GM19463 (cell line): ENCODE measurements at regions not wholly inside any gene's neighbourhood (a gene's known extent, or its start where the extent isn't known, plus 50 kb on each side); places are given as distances from the start of the nearest gene placed in this dataset.
"Not testable (repeated sequence)": the region's sequence is repeated elsewhere in the genome, so short reads cannot be mapped to it uniquely, and the experiment has no call there.

Experiments
- ATAC-seq: cut with Tn5 transposase; IDR thresholded peaks from one replicate; pipeline ENCODE4 v1.9.1; 2021; ENCODE audit warnings: mild to moderate bottlenecking, moderate library complexity; ENCODE audit not compliant: unreplicated experiment

DNA sequence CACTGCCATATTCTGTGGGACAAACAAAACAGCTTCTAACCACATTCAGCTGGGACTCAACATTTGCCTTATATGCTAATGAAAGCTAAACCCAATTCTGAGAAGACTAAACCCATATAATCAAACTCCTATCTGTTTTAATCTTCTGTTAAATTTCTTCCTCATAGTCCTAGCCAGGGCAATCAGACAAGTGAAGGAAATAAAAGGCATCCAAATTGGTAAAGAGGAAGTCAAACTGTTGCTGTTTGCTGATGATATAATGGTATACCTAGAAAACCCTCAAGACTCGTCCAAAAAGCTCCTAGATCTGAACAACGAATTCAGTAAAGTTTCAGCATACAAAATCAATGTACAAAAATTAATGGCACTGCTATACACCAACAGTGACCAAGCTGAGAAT lies 157.1 kb downstream of the PHLDA1 start:
- ATAC-seq = no peak

DNA sequence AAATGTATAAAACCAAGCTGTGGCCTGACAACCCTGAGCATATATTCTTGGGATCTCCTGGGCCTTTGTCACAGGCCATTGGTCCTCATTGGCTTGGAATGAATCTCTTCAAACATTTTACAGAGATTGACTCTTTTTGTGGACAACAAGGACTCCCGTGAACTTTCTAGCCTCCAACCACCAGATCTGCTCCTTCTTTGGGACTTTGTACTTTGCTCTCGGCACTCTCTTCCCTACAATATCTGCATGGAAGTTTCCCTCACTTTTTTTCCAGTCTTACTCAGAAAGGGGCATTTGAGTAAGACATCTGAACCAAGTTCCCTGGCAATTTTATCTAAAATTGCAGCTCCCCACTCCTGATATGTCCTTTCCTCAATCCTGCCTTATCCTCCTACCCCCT lies 158.8 kb downstream of the PHLDA1 start:
- ATAC-seq = no peak

DNA sequence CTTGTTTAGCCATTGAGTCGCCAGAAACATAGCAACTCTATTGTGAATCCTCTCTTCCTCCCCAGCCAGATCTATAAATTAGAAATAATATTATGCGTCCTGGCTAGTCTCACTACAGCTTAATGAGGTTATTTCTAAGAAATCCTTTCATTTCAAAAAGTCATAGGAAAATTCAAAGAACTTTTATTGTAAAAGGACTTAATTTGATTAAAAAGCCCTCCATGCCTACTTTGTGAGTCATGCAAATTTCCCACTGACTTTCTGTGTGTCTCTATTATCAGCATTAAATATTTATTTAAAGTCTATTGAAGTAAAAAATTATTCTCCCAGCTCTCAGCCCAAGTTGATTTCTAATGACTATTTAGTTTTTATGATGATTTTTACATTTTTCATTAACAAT lies 160.7 kb downstream of the PHLDA1 start:
- no peak for ATAC-seq

DNA sequence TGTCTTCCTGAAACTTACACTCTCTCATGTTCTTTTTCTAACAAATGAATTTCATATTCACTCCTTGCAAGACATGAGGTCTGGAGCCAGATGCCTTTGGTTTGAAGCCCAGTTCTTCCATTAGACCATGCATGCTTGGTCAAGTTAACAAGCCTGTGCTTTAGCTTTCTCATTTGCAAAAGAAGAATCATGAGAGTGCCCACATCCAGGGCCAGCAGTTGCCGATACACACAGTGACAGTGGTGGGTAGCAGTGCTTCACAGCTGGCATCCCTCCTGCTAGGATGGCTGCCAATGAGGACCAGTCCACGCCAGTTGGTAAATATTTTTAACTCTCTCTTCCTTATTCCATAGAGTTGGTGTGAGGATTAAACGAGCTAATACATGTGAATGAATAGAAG lies 163.1 kb downstream of the PHLDA1 start:
- no peak for ATAC-seq

DNA sequence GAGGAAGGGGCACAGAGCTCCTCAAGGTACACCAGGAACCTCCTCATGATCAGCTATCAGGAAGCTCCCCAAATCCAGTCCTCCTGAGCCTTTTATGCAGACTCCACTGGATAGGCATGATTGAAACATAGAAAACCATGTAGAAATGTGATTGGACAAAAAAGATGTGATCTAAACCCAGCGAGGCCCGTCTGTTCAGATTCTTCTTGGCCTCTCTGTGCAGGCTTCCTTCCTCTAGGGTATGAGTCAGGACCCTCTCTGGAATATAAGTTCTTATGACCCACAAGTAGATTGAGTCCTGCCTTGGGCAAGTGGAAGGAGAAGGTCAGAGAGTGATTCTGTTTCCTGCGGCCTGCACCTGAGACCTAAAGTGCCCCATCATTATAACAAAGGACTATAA lies 166.3 kb downstream of the PHLDA1 start:
- ATAC-seq = no peak

DNA sequence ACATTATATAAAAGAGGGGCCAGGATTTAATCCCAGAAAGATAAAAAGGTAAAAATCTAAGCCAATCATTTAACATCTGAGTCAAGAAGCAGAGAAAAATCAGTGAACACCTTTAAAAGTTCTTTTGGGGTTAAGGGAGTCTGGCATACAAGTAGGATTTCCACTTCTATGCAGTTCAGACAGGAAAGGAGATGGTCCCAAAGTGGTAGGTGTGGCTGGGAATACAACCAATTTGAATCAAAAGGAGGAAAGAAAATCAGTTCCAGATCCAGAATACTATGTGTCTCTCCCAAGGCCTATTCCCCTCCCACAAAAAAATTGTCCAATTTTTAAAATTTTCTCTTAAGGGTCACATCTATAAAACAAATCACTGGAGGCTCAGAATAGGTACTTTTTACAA lies 167.4 kb downstream of the PHLDA1 start:
- no peak for ATAC-seq

DNA sequence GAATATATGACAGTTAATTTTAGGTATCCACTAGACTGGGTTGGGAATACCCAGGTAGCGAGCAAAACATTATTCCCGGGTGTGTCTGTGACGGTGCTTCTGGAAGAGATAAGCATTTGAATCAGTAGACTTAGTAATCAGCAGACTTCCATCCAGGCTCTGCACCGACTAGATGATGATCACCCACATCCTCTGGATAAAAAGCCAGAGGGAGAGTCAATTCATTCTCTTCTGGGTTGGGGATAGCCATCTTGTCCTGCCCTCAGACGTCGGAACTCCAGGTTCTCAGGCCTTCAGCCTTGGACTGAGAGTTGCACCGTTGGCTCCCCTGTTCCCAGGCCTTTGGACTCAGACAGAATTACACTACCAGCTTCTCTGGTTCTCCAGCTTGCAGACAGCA lies 168.0 kb downstream of the PHLDA1 start:
- no peak for ATAC-seq

DNA sequence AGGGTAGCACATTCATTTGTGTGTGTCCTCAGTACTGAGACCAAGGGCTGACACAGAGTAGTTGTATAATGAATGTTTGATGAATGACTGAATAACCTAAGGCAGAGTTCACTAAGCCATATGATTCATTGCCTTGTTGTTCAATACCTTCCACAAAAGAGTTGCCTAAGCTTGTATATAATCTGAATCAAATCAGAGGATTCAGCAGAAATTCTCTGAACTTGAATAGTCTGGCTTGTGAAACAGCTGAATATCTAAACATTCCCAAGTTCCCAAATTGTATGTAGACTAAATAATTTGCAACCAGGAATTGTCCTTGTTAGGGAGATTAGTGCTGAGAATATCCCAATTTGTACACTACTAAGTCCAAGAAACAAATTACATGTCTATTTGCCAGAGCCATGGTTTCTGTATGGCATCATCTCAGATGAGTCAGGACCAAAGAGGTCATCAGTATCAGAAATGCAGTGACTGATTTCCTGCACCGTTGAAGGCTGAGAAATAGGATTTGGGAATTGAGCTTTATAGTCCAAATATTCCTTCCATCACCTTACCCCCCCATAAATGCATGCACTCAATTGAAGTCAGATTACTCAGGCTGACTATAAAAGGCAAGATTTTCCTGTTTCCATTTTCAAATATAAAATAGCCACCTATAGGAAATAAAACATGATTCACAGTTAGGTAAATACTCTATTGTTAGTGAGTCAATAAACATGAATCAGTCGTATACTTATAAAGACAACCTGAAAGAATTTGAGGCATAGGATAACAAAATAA lies 168.7 kb downstream of the PHLDA1 start:
- no peak for ATAC-seq

DNA sequence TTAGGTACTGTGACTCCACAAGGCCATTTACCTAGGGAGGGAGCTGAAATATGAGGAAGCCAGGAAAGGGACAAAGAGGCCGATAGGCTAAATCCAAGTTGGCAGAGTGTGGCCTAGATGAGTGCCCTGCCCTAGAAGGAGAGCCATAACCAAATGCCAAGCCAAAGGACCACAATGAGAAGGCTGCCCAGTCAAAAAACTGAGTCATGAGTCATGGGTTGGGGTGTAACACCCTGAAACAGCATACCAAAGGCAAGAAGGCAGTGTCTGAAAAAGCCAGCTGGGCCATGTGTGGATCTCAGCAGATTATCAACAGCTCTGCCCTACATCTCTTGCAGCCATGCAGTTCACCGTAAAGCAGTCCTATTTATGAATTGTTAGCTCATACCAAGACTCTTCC lies 171.7 kb downstream of the PHLDA1 start:
- ATAC-seq = no peak

DNA sequence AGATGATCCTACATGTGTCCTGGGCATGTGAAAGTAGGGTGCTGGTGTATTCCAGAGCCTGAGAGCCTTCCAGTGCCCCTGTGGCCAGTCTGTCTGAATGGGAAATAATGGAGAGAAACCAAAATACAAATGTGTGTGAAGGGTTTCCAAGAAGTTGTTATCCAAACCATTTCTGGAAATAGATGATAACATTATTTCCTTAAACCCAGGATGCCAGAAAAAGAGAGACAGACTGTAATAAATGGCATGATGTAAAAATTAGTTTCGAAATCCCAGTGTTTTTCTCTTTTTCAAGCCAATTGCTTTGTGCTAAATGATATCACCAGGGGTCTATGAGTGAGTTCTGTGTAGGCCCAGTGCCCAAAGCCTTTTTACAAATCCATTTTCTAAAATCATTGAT lies 175.3 kb downstream of the PHLDA1 start:
- no peak for ATAC-seq

DNA sequence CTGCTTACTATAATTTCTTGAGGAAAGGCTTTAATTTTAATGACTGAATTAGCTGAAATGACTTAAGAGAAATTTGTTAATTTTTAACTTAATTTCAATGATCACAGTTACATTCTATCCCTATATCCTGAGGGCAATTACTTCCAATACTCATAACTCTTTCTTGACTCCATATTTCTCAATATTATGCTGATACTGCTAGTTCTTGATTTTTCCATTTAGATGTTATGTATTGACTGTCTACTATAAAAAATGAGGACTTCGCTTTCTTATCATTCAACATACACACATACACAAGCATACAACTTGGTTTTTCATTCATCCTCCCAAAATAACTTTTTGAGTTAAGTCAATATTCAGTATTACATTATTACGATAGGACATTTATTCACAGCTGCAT lies 176.2 kb downstream of the PHLDA1 start:
- ATAC-seq = no peak

DNA sequence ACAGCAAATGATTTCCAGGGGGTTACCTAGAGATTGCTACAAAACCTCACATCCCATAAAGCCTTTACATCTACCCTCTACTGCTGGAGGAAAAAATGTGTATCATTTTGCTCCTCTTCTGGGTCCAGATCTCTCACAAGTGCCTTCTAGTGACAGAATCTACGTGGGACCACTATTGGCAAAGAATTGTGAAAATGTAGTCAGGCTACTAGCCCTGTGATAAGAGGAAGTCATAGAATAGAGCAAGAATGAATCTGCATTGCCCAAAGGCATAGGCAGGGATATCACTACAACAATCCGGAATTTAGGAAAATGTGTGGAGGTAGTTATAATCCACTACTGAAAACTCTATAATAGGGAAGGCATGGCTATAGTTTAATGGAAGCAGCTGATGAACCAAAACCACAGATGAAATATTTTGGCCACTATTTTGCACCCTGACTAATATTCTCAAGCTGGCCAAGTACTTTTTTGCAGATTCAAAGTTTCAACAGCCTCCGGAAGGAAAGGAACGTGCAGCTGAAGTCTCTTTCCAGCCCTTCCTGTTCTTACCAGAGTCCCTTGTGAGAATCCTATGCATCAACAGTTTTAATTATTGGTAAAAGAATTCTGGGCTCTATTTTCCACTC lies 176.8 kb downstream of the PHLDA1 start:
- ATAC-seq = no peak

DNA sequence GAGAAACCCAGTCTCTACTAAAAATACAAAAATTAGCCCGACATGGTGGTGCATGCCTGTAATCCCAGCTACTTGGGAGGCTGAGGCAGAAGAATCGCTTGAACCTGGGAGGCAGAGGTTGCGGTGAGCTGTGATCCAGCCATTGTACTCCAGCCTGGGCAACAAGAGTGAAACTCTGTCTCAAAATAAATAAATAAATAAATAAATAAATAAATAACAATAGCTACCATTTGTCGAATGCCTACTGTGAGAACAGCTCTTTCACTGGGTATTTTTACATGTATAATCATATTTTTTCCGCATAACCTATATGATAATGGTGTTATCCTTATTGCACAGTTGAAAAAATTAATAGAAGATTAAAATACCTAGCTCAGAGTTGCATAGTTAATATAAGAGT lies 177.4 kb downstream of the PHLDA1 start:
- not testable (repeated sequence) for ATAC-seq

DNA sequence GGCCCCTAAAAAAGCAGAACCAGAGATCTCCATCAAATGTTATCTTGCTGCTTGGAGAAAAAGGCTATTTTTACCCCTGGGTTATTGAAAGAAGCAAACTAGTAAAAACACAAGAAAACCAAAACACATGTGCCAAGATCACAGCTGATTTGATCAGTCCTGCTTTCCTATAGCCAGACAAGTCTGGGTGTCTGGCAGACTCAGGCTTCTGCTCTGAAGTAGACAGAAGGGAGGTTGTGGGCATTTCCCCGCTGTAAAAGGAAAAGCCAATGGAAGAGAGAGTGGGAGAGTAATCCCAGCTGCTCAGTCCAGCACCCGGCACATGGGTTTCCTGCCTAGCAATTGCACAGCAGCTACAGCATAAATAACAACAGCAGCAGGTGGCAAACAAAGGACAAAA lies 177.9 kb downstream of the PHLDA1 start:
- no peak for ATAC-seq

DNA sequence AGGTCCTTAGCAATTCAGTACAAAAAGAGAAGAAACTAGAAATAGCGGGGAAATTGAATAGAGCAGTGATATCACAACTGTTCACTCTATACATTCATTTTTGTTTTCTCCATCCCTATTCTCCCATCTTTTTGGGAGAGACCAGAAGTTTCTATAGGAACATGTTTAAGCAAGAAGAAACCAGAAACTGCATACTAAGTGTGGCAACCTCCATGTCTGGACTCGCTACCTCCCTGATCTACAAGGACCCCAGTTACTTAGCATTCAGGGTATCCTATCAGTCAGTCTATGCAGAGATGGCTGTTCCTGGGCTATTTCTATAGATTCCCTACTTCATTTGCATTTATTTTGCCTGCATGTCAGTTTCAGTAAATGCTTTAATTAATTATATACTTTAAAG lies 178.6 kb downstream of the PHLDA1 start:
- no peak for ATAC-seq

DNA sequence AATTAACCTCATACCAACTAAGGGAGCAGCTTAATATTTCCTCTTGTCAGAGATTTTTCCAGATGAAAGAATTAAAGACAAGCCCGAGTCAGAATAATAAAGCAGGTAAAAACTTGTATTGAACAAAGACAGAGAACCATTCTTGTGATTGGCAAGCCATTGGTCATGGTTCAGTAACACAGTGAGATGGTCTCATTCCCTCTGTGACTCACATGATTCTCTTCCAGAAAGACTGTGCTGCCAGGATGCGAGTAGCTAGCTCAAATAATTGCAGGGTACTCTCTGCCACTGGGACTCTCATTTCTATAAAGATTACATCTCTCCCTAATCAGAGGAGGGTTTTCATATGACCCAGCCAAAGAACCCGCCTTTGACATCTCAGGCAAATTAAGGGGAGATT lies 179.4 kb downstream of the PHLDA1 start:
- ATAC-seq = no peak

DNA sequence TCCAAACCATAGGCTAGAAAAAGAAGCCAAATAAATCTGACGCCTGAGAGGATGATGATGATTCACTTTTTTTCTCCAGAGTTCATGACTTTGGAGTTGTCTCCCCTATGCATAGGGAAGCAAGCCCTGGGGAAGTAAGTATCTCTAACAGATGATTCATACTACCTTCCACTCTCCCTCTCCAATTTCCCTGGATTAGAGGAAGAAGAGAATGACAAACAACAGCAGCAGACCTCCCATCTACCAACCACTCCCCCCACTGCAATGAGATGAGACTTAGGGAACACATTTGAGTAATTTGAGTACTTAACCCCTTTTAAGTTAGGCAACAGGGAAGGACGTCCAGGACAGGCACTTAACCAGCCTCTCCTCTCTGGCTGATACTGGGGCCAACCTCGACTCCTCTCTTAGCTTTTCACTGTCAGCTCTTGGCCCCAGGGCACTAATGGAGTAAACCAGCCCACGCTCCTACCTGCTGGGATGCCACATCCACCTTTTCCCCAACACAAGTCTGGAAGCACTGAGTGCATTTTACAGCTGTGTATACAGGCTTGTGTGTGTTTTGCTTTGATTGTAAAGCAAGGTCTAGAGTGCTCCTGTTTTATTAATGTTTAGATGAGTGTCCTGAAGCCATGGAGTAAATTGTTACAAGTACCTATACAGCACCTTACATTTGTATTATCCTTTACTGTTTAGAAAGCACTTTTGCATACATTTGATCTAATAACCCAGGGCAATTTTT lies 180.7 kb downstream of the PHLDA1 start:
- no peak for ATAC-seq

DNA sequence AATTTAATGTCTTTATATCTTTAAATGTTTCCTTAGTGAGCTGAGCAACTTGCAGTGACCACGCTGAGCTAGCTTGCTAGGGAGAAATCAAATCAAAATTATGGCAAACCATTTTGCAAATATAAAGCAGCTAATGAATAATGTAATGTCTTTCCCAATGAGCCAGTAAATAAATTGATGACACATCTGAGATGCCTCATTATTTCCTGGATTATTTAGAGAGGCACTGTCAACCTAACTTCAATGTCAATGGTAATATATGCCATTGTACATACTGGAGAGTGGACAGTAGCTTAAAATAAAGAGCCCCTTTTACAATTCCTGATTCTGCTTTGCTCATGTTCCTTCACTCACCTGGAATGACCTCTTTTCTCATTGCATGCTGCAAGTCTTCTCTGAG lies 182.6 kb downstream of the PHLDA1 start:
- no peak for ATAC-seq

DNA sequence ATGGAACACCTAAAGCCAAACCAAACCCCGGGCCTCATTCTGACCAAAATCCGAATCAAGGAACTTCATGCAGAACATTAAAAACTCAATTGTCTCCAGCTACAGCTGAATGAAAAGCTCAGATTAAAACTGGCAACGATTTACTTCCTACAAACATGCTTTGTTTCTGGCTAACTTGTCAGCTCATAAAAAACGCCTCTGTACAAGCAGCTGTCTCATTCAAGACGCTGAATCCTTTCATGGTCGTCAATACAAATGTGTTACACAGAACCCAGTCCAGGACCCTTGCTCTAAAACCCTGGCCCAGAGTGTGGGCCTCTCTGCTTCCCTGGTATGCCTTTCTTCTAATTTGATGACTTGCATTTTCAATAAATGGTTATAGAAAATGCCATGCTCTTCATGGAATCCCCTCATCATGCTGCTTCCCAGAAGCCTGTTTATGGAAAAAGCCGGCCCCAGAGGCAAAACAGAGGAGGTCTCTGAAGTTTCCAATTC lies 183.1 kb downstream of the PHLDA1 start:
- no peak for ATAC-seq

DNA sequence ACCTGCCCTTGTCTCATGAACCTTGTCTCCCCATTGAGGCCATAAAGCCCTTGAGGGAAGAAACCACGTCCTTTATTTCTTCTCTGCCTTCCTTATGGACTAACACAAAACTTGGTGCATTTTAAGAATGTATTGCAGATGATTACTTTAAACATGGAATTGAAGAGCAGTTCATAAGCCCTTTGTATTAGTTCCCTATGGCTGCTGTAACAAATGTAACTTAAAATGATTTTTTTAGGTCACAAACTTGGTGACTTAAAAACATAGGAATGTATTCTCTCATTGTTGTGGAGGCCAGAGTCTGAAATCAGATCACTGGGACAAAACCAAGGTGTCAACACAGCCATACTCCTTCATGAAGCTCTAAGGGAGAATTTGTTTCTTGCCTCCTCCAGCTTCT lies 185.5 kb downstream of the PHLDA1 start:
- ATAC-seq = no peak

DNA sequence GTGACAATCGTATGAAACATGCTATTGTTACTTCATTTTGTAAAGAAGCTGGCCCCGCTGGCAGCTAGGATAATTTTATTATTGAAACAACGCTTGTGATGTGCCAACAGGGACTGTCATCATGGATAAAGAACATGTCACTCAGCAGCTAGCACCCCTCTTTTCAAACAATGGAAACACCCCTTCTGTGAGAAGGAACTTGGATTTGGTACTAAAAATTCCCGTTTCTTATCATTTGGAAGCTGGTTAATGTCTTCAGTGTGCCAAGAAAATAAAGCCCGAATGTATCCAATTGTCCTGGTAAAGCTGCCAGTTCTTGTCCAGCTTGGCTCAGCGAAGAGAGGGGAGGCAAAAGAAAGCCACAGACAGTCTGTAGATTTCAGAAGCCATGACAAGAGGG lies 186.6 kb downstream of the PHLDA1 start:
- no peak for ATAC-seq
